Hepatocyte (in vitro differentiated cells): ENCODE measurements at regions not wholly inside any gene's neighbourhood (a gene's known extent, or its start where the extent isn't known, plus 50 kb on each side); places are given as distances from the start of the nearest gene placed in this dataset.

ENCODE experiments used
- DNase-seq: peaks from one replicate; pipeline ENCODE4 v3.0.0-alpha.2; 2016; ENCODE audit warnings: low spot score
- H2AFZ ChIP-seq: fragments of 200-600 bp; sonication (generic); 2 replicates; pipeline ENCODE4 v1.6.0; 2016; ENCODE audit warnings: antibody characterized with exemption, mild to moderate bottlenecking
- H3K27ac ChIP-seq: fragments of 200-600 bp; sonication (generic); 2 replicates; pipeline ENCODE4 v1.5.1; 2016; ENCODE audit warnings: mild to moderate bottlenecking
- H3K27me3 ChIP-seq: fragments of 200-600 bp; sonication (generic); 2 replicates; pipeline ENCODE4 v1.6.1; 2016
- H3K36me3 ChIP-seq: fragments of 200-600 bp; sonication (generic); replicated peaks from 2 replicates; pipeline ENCODE4 v1.5.1; 2016; ENCODE audit warnings: low read depth; ENCODE audit not compliant: insufficient read depth
- H3K4me1 ChIP-seq: fragments of 200-600 bp; sonication (generic); 2 replicates; pipeline ENCODE4 v1.5.1; 2016; ENCODE audit warnings: mild to moderate bottlenecking, moderate library complexity; ENCODE audit not compliant: insufficient read depth
- H3K4me2 ChIP-seq: fragments of 200-600 bp; sonication (generic); 2 replicates; pipeline ENCODE4 v1.6.0; 2016
- H3K4me3 ChIP-seq: fragments of 200-600 bp; sonication (generic); 2 replicates; pipeline ENCODE4 v1.5.1; 2016; ENCODE audit warnings: mild to moderate bottlenecking
- H3K79me2 ChIP-seq: fragments of 200-600 bp; sonication (generic); 2 replicates; pipeline ENCODE4 v1.6.0; 2017; ENCODE audit warnings: mild to moderate bottlenecking
- H3K9me2 ChIP-seq: fragments of 200-600 bp; sonication (generic); replicated peaks from 2 replicates; pipeline ENCODE4 v1.6.0; 2017; ENCODE audit warnings: mild to moderate bottlenecking; ENCODE audit not compliant: insufficient read depth
- H3K9me3 ChIP-seq: fragments of 200-600 bp; sonication (generic); 2 replicates; pipeline ENCODE4 v1.5.1; 2016; ENCODE audit warnings: low read depth, mild to moderate bottlenecking
- H4K20me1 ChIP-seq: fragments of 200-600 bp; sonication (generic); 2 replicates; pipeline ENCODE4 v1.6.0; 2016; ENCODE audit warnings: mild to moderate bottlenecking; ENCODE audit not compliant: insufficient read depth, poor library complexity, severe bottlenecking
- EZH2 ChIP-seq: fragments of 200-600 bp; sonication (generic); IDR thresholded peaks from 2 replicates; pipeline ENCODE4 v1.6.1; 2016; ENCODE audit warnings: antibody characterized with exemption, mild to moderate bottlenecking, borderline replicate concordance
- EZH2phosphoT487 ChIP-seq: fragments of 200-600 bp; sonication (generic); IDR thresholded peaks from one replicate; pipeline ENCODE4 v1.6.1; 2018; ENCODE audit warnings: antibody characterized with exemption, mild to moderate bottlenecking, low read depth, moderate library complexity; ENCODE audit not compliant: unreplicated experiment, severe bottlenecking
- WGBS: methylation state at CpG from one replicate; pipeline ENCODE4 v1.1.6; 2016; ENCODE audit warnings: low lambda C conversion rate; ENCODE audit errors: missing lambda C conversion rate; 5-methylcytosine and 5-hydroxymethylcytosine counted together
- TF ChIP-seq, protein P1 (sequence below): fragments of 200-600 bp; sonication (generic); IDR thresholded peaks from 2 replicates; pipeline ENCODE4 v1.5.1; 2016; ENCODE audit warnings: antibody characterized with exemption, mild to moderate bottlenecking; ENCODE audit not compliant: poor library complexity

GRCh38 chr17:53012364-53012763 lies 810.4 kb upstream of the KIF2B start:
- Histone ChIP-seq H4K20me1 (no peaks in the 10 kb centered on the region), H3K9me2 (no peaks in the 10 kb centered on the region), H3K36me3 (no peaks in the 10 kb centered on the region), H3K4me1 (no peaks in the 10 kb centered on the region), H2AFZ (no peak overlapping the region), H3K4me2 (no peak overlapping the region), H3K27me3 (no peaks in the 10 kb centered on the region), H3K9me3 (no peaks in the 10 kb centered on the region), H3K79me2 (no peaks in the 10 kb centered on the region), H3K27ac (no peak overlapping the region), H3K4me3 (no peak overlapping the region)
- TF ChIP-seq EZH2phosphoT487 = no peak
- TF ChIP-seq EZH2 = no peak
- TF ChIP-seq, protein P1, sequence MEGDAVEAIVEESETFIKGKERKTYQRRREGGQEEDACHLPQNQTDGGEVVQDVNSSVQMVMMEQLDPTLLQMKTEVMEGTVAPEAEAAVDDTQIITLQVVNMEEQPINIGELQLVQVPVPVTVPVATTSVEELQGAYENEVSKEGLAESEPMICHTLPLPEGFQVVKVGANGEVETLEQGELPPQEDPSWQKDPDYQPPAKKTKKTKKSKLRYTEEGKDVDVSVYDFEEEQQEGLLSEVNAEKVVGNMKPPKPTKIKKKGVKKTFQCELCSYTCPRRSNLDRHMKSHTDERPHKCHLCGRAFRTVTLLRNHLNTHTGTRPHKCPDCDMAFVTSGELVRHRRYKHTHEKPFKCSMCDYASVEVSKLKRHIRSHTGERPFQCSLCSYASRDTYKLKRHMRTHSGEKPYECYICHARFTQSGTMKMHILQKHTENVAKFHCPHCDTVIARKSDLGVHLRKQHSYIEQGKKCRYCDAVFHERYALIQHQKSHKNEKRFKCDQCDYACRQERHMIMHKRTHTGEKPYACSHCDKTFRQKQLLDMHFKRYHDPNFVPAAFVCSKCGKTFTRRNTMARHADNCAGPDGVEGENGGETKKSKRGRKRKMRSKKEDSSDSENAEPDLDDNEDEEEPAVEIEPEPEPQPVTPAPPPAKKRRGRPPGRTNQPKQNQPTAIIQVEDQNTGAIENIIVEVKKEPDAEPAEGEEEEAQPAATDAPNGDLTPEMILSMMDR = no peak
- 84% methylated on average over 2 of the region's 2 CpGs for WGBS
- DNase-seq = no peak

GRCh38 chr17:53006006-53006405 lies 816.7 kb upstream of the KIF2B start:
- WGBS = 65% methylated on average over 1 of the region's 1 CpG

DNA sequence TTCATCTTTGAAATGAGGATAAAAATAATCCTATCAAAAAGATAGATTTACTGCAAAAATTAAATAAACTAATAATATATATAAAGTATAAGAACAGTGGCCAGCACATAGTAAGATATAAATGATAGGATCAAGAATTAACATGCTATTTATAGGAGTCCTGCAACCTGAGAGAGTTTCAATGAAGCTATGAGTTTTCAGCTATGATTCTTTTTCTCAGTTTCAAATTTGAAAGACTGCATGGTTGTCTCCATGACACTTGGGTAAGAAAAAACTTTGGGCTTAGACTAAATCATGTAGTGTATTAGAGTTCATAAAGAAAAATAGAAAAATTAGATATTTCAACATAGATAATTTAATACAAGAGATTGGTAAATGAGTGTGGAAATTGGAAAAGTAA lies 817.8 kb upstream of the KIF2B start:
- no peak overlapping the region for H2AFZ ChIP-seq
- no peaks in the 10 kb centered on the region for H3K4me1 ChIP-seq
- no peak for TF ChIP-seq EZH2
- no peak for TF ChIP-seq EZH2phosphoT487
- TF ChIP-seq, protein P1 = no peak
- no peaks in the 10 kb centered on the region for H3K9me2 ChIP-seq
- H3K4me3 ChIP-seq = no peak overlapping the region
- no peak for DNase-seq
- no peaks in the 10 kb centered on the region for H3K9me3 ChIP-seq
- no peaks in the 10 kb centered on the region for H3K27me3 ChIP-seq
- H3K36me3 ChIP-seq = no peaks in the 10 kb centered on the region
- H3K79me2 ChIP-seq = no peaks in the 10 kb centered on the region
- H4K20me1 ChIP-seq = no peaks in the 10 kb centered on the region
- H3K27ac ChIP-seq = no peak overlapping the region
- no peak overlapping the region for H3K4me2 ChIP-seq

More at GRCh38 chr17:53006006-53006405, 816.7 kb upstream of the KIF2B start:
- no peaks in the 10 kb centered on the region for H4K20me1 ChIP-seq
- H3K9me3 ChIP-seq = no peaks in the 10 kb centered on the region
- no peaks in the 10 kb centered on the region for H3K4me1 ChIP-seq
- H3K27ac ChIP-seq = no peak overlapping the region
- H3K4me3 ChIP-seq = no peak overlapping the region
- H3K36me3 ChIP-seq = no peaks in the 10 kb centered on the region
- no peaks in the 10 kb centered on the region for H3K9me2 ChIP-seq
- H2AFZ ChIP-seq = no peak overlapping the region
- TF ChIP-seq, protein P1 = no peak
- no peak for TF ChIP-seq EZH2
- TF ChIP-seq EZH2phosphoT487 = no peak
- H3K4me2 ChIP-seq = no peak overlapping the region
- H3K79me2 ChIP-seq = no peaks in the 10 kb centered on the region
- no peak for DNase-seq
- no peaks in the 10 kb centered on the region for H3K27me3 ChIP-seq

- 77% methylated on average over 3 of the region's 3 CpGs for WGBS
- H2AFZ ChIP-seq = no peak overlapping the region
- H3K27ac ChIP-seq = no peak overlapping the region
- no peak for TF ChIP-seq EZH2
- TF ChIP-seq, protein P1 = no peak
- no peak for TF ChIP-seq EZH2phosphoT487
- H3K36me3 ChIP-seq = no peaks in the 10 kb centered on the region
- no peak overlapping the region for H3K4me3 ChIP-seq
- no peak for DNase-seq
- H3K9me3 ChIP-seq = no peaks in the 10 kb centered on the region
- no peaks in the 10 kb centered on the region for H3K9me2 ChIP-seq
- H4K20me1 ChIP-seq = no peaks in the 10 kb centered on the region
- no peaks in the 10 kb centered on the region for H3K79me2 ChIP-seq
- H3K4me2 ChIP-seq = no peak overlapping the region
- H3K4me1 ChIP-seq = no peaks in the 10 kb centered on the region
- no peaks in the 10 kb centered on the region for H3K27me3 ChIP-seq
Measured at GRCh38 chr17:52995881-52996280, 826.8 kb upstream of the KIF2B start.
